D721Med (cell line): ENCODE measurements at regions not wholly inside any gene's neighbourhood (a gene's known extent, or its start where the extent isn't known, plus 50 kb on each side); places are given as distances from the start of the nearest gene placed in this dataset.

ENCODE experiments used
- DNase-seq: peaks from one replicate; pipeline ENCODE4 v3.0.0; 2011; ENCODE audit warnings: low spot score; ENCODE audit not compliant: insufficient read length
- FAIRE-seq: peaks from 2 replicates; lab custom pipeline; 2011; peaks lifted over from hg19 to GRCh38; lab: Jason Lieb, UNC
- CTCF ChIP-seq: IDR thresholded peaks from 2 replicates; pipeline ENCODE4 v1.5.1; 2012; ENCODE audit warnings: mild to moderate bottlenecking, control low read depth; ENCODE audit not compliant: insufficient read depth; ENCODE audit errors: missing control alignments

GRCh38 chr3:110530902-110531301 is 540.7 kb upstream of the NECTIN3 start:
- FAIRE-seq (no peak), DNase-seq (no peak)
- no peak for TF ChIP-seq CTCF

- TF ChIP-seq CTCF: no peak
- FAIRE-seq (no peak), DNase-seq (no peak)
These were observed 538.5 kb upstream of the NECTIN3 start for GRCh38 chr3:110533089-110533488.

GRCh38 chr3:110542552-110543150 is 529.0 kb upstream of the NECTIN3 start:
- FAIRE-seq (no peak), DNase-seq (no peak)
- TF ChIP-seq CTCF: no peak

GRCh38 chr3:110544730-110545129 is 526.9 kb upstream of the NECTIN3 start:
- TF ChIP-seq CTCF: no peak
- FAIRE-seq: no peak

GRCh38 chr3:110550511-110550910 is 521.1 kb upstream of the NECTIN3 start:
- no peak for DNase-seq
- FAIRE-seq: no peak
- no peak for TF ChIP-seq CTCF

More at GRCh38 chr3:110544730-110545129, 526.9 kb upstream of the NECTIN3 start:
- DNase-seq: no peak

- FAIRE-seq: no peak
- TF ChIP-seq CTCF: no peak
- DNase-seq: no peak
These were observed 509.0 kb upstream of the NECTIN3 start for GRCh38 chr3:110562621-110563020.

GRCh38 chr3:110564674-110565073 is 506.9 kb upstream of the NECTIN3 start:
- DNase-seq (no peak), FAIRE-seq (no peak)
- TF ChIP-seq CTCF: no peak
